IgD-negative memory B cell (primary cell): ENCODE measurements at regions not wholly inside any gene's neighbourhood (a gene's known extent, or its start where the extent isn't known, plus 50 kb on each side); places are given as distances from the start of the nearest gene placed in this dataset.

Source experiments
- H3K27ac Mint-ChIP-seq, 3 donors: one replicate each; pipeline ENCODE4 v1.8.0; 2020 to 2022; ENCODE audit warnings: mild to moderate bottlenecking in 3 of 3, mixed read lengths in 3 of 3, moderate library complexity in 1 of 3
- H3K27me3 Mint-ChIP-seq: one replicate; pipeline ENCODE4 v1.8.0; 2021; ENCODE audit warnings: mixed read lengths
- H3K36me3 Mint-ChIP-seq: one replicate; pipeline ENCODE4 v1.8.0; 2020; ENCODE audit warnings: mild to moderate bottlenecking, mixed read lengths
- H3K4me1 Mint-ChIP-seq, 3 donors: one replicate each; pipeline ENCODE4 v1.8.0; 2020 to 2022; ENCODE audit warnings: mixed read lengths in 3 of 3, mild to moderate bottlenecking in 1 of 3
- H3K4me3 Mint-ChIP-seq, 4 donors: one replicate each; pipeline ENCODE4 v1.8.0; 2020 to 2022; ENCODE audit warnings: mild to moderate bottlenecking in 4 of 4, mixed read lengths in 4 of 4, moderate library complexity in 3 of 4
- H3K9me3 Mint-ChIP-seq, 3 donors: one replicate each; pipeline ENCODE4 v1.8.0; 2020 to 2021; ENCODE audit warnings: mixed read lengths in 3 of 3, mild to moderate bottlenecking in 1 of 3

DNA sequence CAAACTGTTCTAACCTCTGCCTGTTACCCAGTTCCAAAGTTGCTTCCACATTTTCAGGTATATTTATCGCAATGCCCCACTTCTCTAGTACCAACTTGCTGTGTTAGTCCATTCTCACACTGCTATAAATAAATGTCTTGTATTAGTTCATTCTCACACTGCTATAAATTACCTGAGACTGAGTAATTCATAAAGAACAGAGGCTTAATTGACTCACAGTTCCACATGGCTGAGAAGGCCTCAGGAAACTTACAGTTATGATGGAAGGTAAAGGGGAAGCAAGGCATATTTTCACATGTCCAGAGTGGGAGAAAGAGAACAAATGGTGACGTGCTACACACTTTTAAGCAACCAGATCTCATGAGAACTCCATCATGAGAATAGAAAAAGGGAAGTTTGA lies 130.4 kb upstream of the C11orf87 start:
- Mint-ChIP-seq H3K27me3 (no peaks in the 10 kb centered on the region), H3K4me1 (no peaks in the 10 kb centered on the region), H3K36me3 (no peaks in the 10 kb centered on the region), H3K9me3 (peaks cover 0 to 9% (median 1%) of the 10 kb centered on the region in 3 donors), H3K27ac (no peak overlapping the region), H3K4me3 (no peak overlapping the region)

- Mint-ChIP-seq H3K27ac (no peak overlapping the region), H3K36me3 (no peaks in the 10 kb centered on the region), H3K4me1 (no peaks in the 10 kb centered on the region), H3K9me3 (peaks cover 0 to 2% (median 0%) of the 10 kb centered on the region in 3 donors), H3K4me3 (no peak overlapping the region), H3K27me3 (no peaks in the 10 kb centered on the region)
These were observed 123.1 kb upstream of the C11orf87 start for GRCh38 chr11:109298865-109299264.

DNA sequence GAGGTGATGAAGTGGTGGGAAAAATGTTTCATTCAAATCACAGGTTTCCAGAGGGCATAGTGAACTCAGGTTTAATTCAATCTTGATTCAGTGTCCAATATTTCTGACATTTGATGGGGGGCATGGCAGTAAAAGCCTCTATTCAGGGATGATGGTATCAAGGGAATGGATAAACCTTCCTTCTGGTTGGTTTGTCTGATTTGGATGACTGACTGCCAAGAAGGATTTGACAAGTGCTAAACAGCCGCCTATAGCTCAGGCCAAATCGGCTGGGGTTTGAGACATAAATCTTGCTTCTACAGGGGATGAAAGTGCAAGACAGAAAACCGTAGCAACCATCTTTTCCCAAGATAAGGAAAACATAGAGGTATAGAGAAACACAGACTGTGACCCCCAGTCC lies 121.8 kb upstream of the C11orf87 start:
- Mint-ChIP-seq H3K4me1 (no peaks in the 10 kb centered on the region), H3K27me3 (no peaks in the 10 kb centered on the region), H3K36me3 (no peaks in the 10 kb centered on the region), H3K9me3 (no peaks in the 10 kb centered on the region), H3K4me3 (no peak overlapping the region), H3K27ac (no peak overlapping the region)

DNA sequence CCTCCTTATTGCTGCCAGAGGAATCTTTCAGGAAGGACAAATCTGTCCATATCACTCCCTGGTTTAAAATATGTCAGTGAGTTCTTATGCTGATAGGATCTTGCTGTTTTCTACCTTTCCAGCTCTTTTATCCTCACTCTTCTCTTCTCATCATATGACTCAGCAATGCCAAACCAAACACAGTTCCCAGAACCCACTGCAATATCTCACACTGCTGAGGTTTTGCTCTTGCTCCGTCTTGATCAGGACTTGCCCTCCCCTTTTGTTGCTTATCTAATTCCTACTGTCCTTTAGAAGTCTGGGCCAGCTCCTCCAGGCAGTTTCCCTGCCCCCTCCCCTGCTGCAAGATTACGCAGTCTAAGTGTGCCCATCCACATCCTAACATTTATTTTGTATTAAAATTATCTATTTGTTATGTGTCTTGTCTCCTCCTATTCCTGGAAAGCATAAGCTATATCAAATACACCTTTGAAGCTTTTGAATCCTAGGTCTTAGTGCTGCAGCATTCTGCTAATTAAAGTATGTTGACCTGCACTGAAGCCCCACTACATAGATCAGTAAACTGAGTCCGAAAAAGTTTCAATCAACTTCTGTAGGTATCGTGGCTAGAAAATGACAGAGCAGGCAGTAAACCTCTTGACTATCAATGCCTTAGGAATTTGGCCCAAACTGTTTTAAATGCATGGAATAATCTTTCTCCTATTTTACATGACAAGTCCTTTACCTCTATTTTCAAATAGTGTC lies 119.2 kb upstream of the C11orf87 start:
- Mint-ChIP-seq H3K36me3 (no peaks in the 10 kb centered on the region), H3K27me3 (peaks cover 2% of the 10 kb centered on the region)

DNA sequence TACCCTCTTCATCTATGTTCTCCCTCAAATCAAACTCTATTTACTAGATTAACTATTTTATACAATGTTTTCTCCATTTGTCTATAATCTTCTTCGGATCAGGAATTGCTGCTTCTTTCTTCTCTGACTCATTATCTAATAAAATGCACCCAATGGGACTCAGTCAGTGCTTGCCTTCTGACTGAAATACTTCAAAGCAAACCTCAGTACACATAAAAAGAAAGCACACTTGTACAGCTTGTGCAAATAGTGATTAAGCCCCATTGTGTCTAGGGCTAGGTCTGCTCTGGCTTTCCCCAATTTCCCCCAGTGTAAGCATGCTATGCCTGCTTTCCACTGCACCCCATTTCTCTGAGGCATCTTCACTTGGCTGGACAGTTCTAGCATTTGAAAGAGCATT lies 118.6 kb upstream of the C11orf87 start:
- Mint-ChIP-seq H3K4me1 (no peaks in the 10 kb centered on the region), H3K9me3 (peaks cover 0 to 4% (median 2%) of the 10 kb centered on the region in 3 donors), H3K27ac (no peak overlapping the region), H3K27me3 (peaks cover 2% of the 10 kb centered on the region), H3K4me3 (no peak overlapping the region), H3K36me3 (no peaks in the 10 kb centered on the region)

More for the DNA sequence above, 119.2 kb upstream of the C11orf87 start:
- Mint-ChIP-seq H3K9me3 (peaks cover 0 to 4% (median 2%) of the 10 kb centered on the region in 3 donors), H3K4me1 (no peaks in the 10 kb centered on the region), H3K27ac (no peak overlapping the region), H3K4me3 (no peak overlapping the region)

- H3K27me3 Mint-ChIP-seq: peaks cover 3% of the 10 kb centered on the region
- H3K27ac Mint-ChIP-seq: no peak overlapping the region
- peaks cover 0 to 4% (median 2%) of the 10 kb centered on the region in 3 donors for H3K9me3 Mint-ChIP-seq
- no peak overlapping the region for H3K4me3 Mint-ChIP-seq
- no peaks in the 10 kb centered on the region for H3K4me1 Mint-ChIP-seq
- no peaks in the 10 kb centered on the region for H3K36me3 Mint-ChIP-seq
These were observed 117.8 kb upstream of the C11orf87 start for GRCh38 chr11:109304159-109304558.

- Mint-ChIP-seq H3K36me3 (no peaks in the 10 kb centered on the region), H3K9me3 (peaks cover 0 to 4% (median 2%) of the 10 kb centered on the region in 3 donors), H3K27me3 (peaks cover 3% of the 10 kb centered on the region), H3K4me3 (no peak overlapping the region), H3K4me1 (no peaks in the 10 kb centered on the region), H3K27ac (no peak overlapping the region)
These were observed 117.0 kb upstream of the C11orf87 start for GRCh38 chr11:109305009-109305408.

DNA sequence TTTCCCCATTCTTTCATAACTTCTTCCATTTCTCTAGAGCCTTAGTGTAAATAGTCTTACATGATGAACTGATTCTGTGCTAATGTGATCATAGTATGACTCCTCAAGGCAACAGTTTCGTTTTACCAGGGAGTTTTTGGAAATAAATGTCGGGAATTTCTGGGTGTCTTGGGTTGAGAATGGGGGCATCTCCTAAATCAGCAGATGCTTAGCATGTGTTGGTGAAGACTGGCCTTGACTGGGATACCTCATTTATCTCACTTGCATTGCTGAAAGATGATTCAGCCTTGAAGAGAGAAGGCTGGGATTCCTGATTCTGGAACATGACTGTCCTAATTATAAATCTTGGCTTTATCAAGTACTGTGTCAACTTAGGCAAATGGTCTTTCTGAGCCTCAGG lies 115.7 kb upstream of the C11orf87 start:
- H3K27ac Mint-ChIP-seq: no peak overlapping the region
- H3K4me1 Mint-ChIP-seq: no peaks in the 10 kb centered on the region
- H3K4me3 Mint-ChIP-seq: no peak overlapping the region
- no peaks in the 10 kb centered on the region for H3K36me3 Mint-ChIP-seq
- H3K9me3 Mint-ChIP-seq: peaks cover 0 to 4% (median 2%) of the 10 kb centered on the region in 3 donors
- H3K27me3 Mint-ChIP-seq: peaks cover 3% of the 10 kb centered on the region

- Mint-ChIP-seq H3K36me3 (no peaks in the 10 kb centered on the region), H3K9me3 (peaks cover 0 to 4% (median 2%) of the 10 kb centered on the region in 3 donors), H3K4me3 (no peak overlapping the region), H3K27me3 (peaks cover 3% of the 10 kb centered on the region), H3K4me1 (no peaks in the 10 kb centered on the region), H3K27ac (no peak overlapping the region)
These were observed 114.6 kb upstream of the C11orf87 start for GRCh38 chr11:109307366-109307765.

DNA sequence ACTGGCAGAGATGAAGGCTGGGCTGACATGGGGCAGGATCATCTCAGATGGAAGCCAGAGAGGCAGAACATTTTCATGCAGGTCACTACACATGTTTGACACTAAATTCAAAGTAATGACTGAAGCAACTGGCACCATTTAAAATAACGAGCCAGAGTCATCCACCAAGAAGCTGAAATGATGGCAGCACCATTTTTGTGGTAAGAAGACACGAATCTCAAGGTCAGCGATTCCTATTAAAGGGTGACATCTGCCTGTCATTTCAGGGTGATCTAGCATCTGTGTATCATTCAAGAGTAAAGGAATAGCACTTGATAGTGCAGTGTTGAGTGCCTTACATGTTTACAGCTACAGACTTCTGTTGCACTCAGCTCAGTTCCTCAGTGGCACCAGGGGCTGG lies 113.4 kb upstream of the C11orf87 start:
- no peak overlapping the region for H3K27ac Mint-ChIP-seq
- peaks cover 3% of the 10 kb centered on the region for H3K27me3 Mint-ChIP-seq
- H3K4me1 Mint-ChIP-seq: no peaks in the 10 kb centered on the region
- H3K9me3 Mint-ChIP-seq: peaks cover 0 to 4% (median 2%) of the 10 kb centered on the region in 3 donors
- H3K36me3 Mint-ChIP-seq: no peaks in the 10 kb centered on the region
- H3K4me3 Mint-ChIP-seq: no peak overlapping the region

DNA sequence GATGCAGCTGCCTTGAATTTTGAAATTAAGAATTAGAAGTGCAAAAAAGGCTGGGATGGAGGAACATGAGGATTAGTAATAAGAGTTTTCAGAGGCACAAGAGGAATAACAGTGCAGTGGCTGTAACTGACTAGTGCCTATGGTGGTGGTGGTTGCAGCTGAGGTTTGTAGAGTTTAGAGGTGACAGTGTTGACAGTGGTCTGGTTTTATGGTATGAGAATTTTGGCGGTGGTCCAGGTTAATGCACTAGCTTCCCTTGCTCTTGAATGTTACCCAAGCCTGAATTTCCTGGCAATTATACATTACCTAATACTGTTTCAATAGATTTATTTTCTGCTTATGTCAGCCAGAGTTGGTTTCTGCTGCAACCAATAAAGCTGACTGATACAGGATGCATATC lies 112.8 kb upstream of the C11orf87 start:
- H3K4me3 Mint-ChIP-seq: no peak overlapping the region

DNA sequence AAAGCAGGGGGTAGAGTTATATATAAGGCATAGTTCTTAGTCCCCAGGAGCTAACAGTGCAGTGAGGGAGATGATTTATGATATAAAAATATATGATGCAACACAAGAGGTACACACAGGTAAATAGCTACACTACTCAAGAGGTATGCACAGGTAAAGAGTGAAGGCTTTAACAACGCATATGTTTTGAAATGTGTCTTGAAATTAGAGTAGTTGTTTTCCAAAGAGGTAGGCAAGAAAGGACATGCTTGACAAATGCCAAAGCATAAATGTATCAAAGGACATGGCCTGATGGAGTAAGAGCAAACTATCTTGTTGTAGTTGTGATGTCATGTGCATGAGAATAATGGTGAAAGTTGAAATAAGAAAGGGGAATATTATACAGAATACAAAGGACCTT lies 104.3 kb upstream of the C11orf87 start:
- no peaks in the 10 kb centered on the region for H3K4me1 Mint-ChIP-seq
- no peak overlapping the region for H3K27ac Mint-ChIP-seq
- no peak overlapping the region for H3K4me3 Mint-ChIP-seq
- no peaks in the 10 kb centered on the region for H3K27me3 Mint-ChIP-seq
- peaks cover 2 to 6% (median 5%) of the 10 kb centered on the region in 3 donors for H3K9me3 Mint-ChIP-seq
- no peaks in the 10 kb centered on the region for H3K36me3 Mint-ChIP-seq

More for the DNA sequence above, 112.8 kb upstream of the C11orf87 start:
- no peaks in the 10 kb centered on the region for H3K4me1 Mint-ChIP-seq
- no peaks in the 10 kb centered on the region for H3K36me3 Mint-ChIP-seq
- H3K27ac Mint-ChIP-seq: no peak overlapping the region
- H3K27me3 Mint-ChIP-seq: peaks cover 3% of the 10 kb centered on the region
- H3K9me3 Mint-ChIP-seq: peaks cover 0 to 6% (median 2%) of the 10 kb centered on the region in 3 donors

GRCh38 chr11:109320595-109320994 lies 101.4 kb upstream of the C11orf87 start:
- H3K36me3 Mint-ChIP-seq: no peaks in the 10 kb centered on the region
- peaks cover under 1 to 6% (median 2%) of the 10 kb centered on the region in 3 donors for H3K9me3 Mint-ChIP-seq
- H3K27ac Mint-ChIP-seq: no peak overlapping the region
- H3K27me3 Mint-ChIP-seq: peaks cover 1% of the 10 kb centered on the region
- no peak overlapping the region for H3K4me3 Mint-ChIP-seq
- no peaks in the 10 kb centered on the region for H3K4me1 Mint-ChIP-seq

- Mint-ChIP-seq H3K27ac (no peak overlapping the region), H3K4me3 (no peak overlapping the region), H3K36me3 (no peaks in the 10 kb centered on the region), H3K4me1 (no peaks in the 10 kb centered on the region), H3K27me3 (peaks cover 1% of the 10 kb centered on the region), H3K9me3 (peaks cover 0 to 10% (median 6%) of the 10 kb centered on the region in 3 donors)
These were observed 95.2 kb upstream of the C11orf87 start for GRCh38 chr11:109326781-109327180.

- Mint-ChIP-seq H3K4me3 (no peak overlapping the region), H3K4me1 (peaks cover 0 to 2% (median 0%) of the 10 kb centered on the region in 3 donors), H3K36me3 (no peaks in the 10 kb centered on the region), H3K27ac (no peak overlapping the region), H3K27me3 (no peaks in the 10 kb centered on the region), H3K9me3 (peaks cover 0 to 10% (median 6%) of the 10 kb centered on the region in 3 donors)
These were observed 92.3 kb upstream of the C11orf87 start for GRCh38 chr11:109329716-109330115.

- Mint-ChIP-seq H3K4me3 (no peak overlapping the region), H3K27ac (no peak overlapping the region), H3K4me1 (peaks cover 0 to 2% (median 0%) of the 10 kb centered on the region in 3 donors), H3K9me3 (peaks cover 2 to 8% (median 6%) of the 10 kb centered on the region in 3 donors), H3K36me3 (no peaks in the 10 kb centered on the region), H3K27me3 (no peaks in the 10 kb centered on the region)
These were observed 83.9 kb upstream of the C11orf87 start for GRCh38 chr11:109338131-109338530.
